ENCODE measurements at regions not wholly inside any gene's neighbourhood (a gene's known extent, or its start where the extent isn't known, plus 50 kb on each side); places are given as distances from the start of the nearest gene placed in this dataset.

DNA sequence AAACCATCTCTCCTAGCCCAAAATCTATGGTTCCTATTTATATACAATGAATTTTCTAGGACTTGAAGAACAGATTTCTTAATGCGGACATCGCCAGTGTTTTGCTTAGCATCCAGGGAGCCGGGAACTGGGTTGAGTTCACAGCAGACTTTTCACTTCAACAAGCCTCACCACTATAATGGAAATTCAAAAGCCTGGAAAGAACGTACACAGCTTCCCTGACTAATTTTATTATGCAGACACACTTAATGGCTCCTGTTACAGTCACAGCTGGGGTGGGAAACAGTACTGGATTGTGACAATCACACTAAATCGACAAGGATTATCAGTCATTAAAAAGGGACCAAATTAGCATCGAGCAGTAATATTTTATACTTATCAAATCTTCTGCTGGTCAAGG, 129.2 kb upstream of the BNIP2 start:
- Histone ChIP-seq H4K5ac (ENCODE audit: insufficient read length, low read depth, low read length) (no peak overlapping the region), H3K18ac (ENCODE audit: insufficient read length, low read depth, low read length) (no peak overlapping the region), H2BK120ac (ENCODE audit: low read depth, low read length, poor library complexity, severe bottlenecking) (no peak overlapping the region), H2BK12ac (ENCODE audit: insufficient read length, low read depth, low read length) (no peak overlapping the region), H4K8ac (replicated peaks; ENCODE audit: insufficient read length, low read depth, low read length) (no peak overlapping the region), H3K4me1 (ENCODE audit: insufficient read depth, low read length) (no peaks in the 10 kb centered on the region), H4K91ac (ENCODE audit: insufficient read length, low read depth, low read length) (no peak overlapping the region), H3T11ph (ENCODE audit: low read length) (no peak overlapping the region), H3K79me2 (ENCODE audit: insufficient read depth, low read length) (no peaks in the 10 kb centered on the region), H3K9ac (ENCODE audit: extremely low read depth, insufficient read length, low read length) (no peak overlapping the region), H3K14ac (ENCODE audit: insufficient read depth, low read length) (no peak overlapping the region), H3K56ac (ENCODE audit: insufficient read length, low read depth, low read length) (no peak overlapping the region), H2AFZ (ENCODE audit: low read length) (no peak overlapping the region), H3K4me2 (ENCODE audit: insufficient read depth, insufficient read length, low read length) (no peak overlapping the region), H2BK15ac (ENCODE audit: low read depth, low read length) (no peak overlapping the region), H3K23ac (ENCODE audit: insufficient read length, low read depth, low read length) (no peak overlapping the region), H3K27ac (ENCODE audit: insufficient read length, low read depth, low read length) (no peak overlapping the region), H3K23me2 (ENCODE audit: insufficient read length, low read depth, low read length, poor library complexity, severe bottlenecking) (no peaks in the 10 kb centered on the region), H2BK5ac (ENCODE audit: insufficient read length, low read length) (no peak overlapping the region), H3K4ac (ENCODE audit: low read depth, low read length) (no peak overlapping the region), H2AK5ac (ENCODE audit: insufficient read length, low read length) (no peak overlapping the region), H2BK20ac (ENCODE audit: low read depth, low read length, poor library complexity, severe bottlenecking) (no peak overlapping the region), H3K79me1 (ENCODE audit: insufficient read depth, low read depth, low read length, poor library complexity, severe bottlenecking) (no peaks in the 10 kb centered on the region), H4K20me1 (ENCODE audit: control insufficient read depth, insufficient read depth, insufficient read length) (no peaks in the 10 kb centered on the region), H3K9me3 (ENCODE audit: control insufficient read depth, low read depth, low read length) (no peaks in the 10 kb centered on the region), H3K27me3 (ENCODE audit: insufficient read depth, low read length) (no peaks in the 10 kb centered on the region)
- Mint-ChIP-seq H3K4me3 (no peak overlapping the region), H3K4me1 (peaks cover 12 to 22% of the 10 kb centered on the region in 2 experiments), H3K27me3 (ENCODE audit: low read depth) (no peaks in the 10 kb centered on the region; the same call in none of the 2 replicates), H3K9me3 (peaks cover 0 to 3% of the 10 kb centered on the region in 2 experiments; a peak in 2 of 5 replicates), H3K27ac (no peak overlapping the region), H3K36me3 (ENCODE audit: insufficient read depth in 1 of 3, low read depth in 3 of 3) (no peaks in the 10 kb centered on the region)
- TF ChIP-seq, protein P1, sequence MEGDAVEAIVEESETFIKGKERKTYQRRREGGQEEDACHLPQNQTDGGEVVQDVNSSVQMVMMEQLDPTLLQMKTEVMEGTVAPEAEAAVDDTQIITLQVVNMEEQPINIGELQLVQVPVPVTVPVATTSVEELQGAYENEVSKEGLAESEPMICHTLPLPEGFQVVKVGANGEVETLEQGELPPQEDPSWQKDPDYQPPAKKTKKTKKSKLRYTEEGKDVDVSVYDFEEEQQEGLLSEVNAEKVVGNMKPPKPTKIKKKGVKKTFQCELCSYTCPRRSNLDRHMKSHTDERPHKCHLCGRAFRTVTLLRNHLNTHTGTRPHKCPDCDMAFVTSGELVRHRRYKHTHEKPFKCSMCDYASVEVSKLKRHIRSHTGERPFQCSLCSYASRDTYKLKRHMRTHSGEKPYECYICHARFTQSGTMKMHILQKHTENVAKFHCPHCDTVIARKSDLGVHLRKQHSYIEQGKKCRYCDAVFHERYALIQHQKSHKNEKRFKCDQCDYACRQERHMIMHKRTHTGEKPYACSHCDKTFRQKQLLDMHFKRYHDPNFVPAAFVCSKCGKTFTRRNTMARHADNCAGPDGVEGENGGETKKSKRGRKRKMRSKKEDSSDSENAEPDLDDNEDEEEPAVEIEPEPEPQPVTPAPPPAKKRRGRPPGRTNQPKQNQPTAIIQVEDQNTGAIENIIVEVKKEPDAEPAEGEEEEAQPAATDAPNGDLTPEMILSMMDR (conservative IDR thresholded peaks at IDR 0.05) = no peak
- no peak for DNase-seq
- whole genome bisulfite sequencing (ENCODE audit: extremely low coverage, insufficient read length, low lambda C conversion rate) = no CpG with 5 or more reads among the region's 6 CpGs

Measured in H9 (cell line).